Activated T-cell treated with anti-CD3 and anti-CD28 coated beads, Interleukin-2, amount 50 U/mL, for 1 hour (primary cell): ENCODE measurements at regions not wholly inside any gene's neighbourhood (a gene's known extent, or its start where the extent isn't known, plus 50 kb on each side); places are given as distances from the start of the nearest gene placed in this dataset.
"Not testable (repeated sequence)": the region's sequence is repeated elsewhere in the genome, so short reads cannot be mapped to it uniquely, and the experiment has no call there.

Experiments used
- DNase-seq: peaks from one replicate; pipeline ENCODE4 v3.0.0-alpha.2; 2020

GRCh38 chr14:41280745-41281144 is 325.9 kb upstream of the LRFN5 start:
- no peak for DNase-seq

- DNase-seq, result no peak
Measured at GRCh38 chr14:41277450-41277849, 329.2 kb upstream of the LRFN5 start.

DNA sequence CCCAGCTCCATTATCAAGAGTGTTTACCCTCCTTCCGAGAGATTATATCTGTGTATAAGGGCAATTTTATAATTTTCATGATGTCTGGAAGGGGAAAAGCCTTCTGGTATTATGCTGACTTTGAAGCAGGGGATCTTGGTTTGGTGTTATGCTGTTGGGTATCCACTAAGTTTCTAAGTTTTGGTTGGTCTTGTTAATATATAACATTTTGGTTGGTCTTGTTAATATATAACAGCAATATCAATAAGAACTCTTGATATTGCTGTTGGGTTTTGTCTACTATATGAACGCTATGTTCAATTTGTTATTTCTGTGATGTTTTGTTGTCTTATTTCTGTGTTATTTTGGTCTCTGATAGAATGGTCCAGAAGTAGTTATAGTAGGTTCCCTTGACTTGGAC is 349.2 kb upstream of the LRFN5 start:
- DNase-seq, result no peak

GRCh38 chr14:41235466-41235865 is 371.2 kb upstream of the LRFN5 start:
- no peak for DNase-seq

GRCh38 chr14:41230683-41231082 is 376.0 kb upstream of the LRFN5 start:
- DNase-seq, result no peak

DNA sequence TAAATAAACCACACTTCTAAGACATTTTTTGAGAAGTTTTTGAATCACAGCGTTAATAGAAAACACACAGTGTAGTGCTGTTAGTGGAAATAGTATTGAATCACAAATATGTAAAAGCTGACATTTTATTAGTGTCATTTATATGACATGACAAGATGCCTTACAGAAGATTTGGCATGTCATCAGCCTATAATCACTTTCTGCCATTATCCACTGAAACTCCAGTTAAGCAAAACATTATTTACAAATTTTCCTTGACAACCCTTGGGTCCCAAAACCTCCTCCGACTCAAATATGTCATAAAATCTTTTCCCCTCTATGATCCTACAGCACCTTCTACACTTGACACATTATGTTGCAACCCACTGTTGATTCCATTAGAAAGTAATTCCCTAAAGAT is 376.9 kb upstream of the LRFN5 start:
- DNase-seq, result no peak

- DNase-seq, result no peak
Measured at GRCh38 chr14:41225433-41225832, 381.2 kb upstream of the LRFN5 start.

GRCh38 chr14:41222581-41222980 is 384.1 kb upstream of the LRFN5 start:
- DNase-seq, result no peak

DNA sequence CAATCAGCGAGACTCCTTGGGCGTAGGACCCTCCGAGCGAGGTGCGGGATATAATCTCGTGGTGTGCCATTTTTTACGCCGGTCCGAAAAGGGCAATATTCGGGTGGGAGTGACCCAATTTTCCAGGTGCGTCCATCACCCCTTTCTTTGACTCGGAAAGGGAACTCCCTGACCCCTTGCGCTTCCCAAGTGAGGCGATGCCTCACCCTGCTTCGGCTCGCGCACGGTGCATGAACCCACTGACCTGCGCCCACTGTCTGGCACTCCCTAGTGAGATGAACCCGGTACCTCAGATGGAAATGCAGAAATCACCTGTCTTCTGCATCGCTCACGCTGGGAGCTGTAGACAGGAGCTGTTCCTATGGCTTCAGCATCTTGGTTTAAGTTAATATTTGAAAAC is 391.7 kb upstream of the LRFN5 start:
- not testable (repeated sequence) for DNase-seq

GRCh38 chr14:41201696-41202095 is 405.0 kb upstream of the LRFN5 start:
- DNase-seq, result no peak

- no peak for DNase-seq
Measured at GRCh38 chr14:41187868-41188267, 418.8 kb upstream of the LRFN5 start.

- no peak for DNase-seq
Measured at GRCh38 chr14:41171045-41171444, 435.6 kb upstream of the LRFN5 start.

- DNase-seq, result no peak
Measured at GRCh38 chr14:41167040-41167439, 439.6 kb upstream of the LRFN5 start.

DNA sequence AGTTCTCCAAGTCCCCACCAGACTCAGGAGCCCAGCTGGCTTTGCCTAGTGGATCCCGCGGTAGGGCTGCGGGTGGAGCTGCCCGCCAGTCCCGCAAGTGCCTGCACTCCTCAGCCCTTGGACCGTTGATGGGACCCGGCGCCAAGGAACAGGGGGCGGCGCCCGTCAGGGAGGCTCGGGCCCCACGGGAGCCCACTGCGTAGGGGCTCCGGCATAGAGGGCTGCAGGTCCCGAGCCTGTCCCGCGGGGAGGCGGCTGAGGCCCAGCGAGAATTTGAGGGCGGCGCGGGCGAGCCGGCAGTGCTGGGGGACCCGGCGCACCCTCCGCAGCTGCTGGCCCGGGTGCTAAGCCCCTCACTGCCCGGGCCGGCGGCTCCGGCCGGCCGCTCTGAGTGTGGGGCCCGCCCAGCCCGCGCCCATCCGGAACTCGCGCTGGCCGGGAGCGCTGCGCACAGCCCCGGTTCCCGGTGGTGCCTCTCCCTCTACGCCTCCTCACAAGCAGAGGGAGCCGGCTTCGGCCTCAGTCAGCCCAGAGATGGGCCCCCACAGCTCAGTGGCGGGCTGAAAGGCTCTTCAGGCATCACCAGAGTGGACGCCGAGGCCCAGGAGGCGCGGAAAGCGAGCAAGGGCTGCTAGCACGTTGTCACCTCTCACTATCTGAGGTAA is 452.4 kb upstream of the LRFN5 start:
- DNase-seq, result no peak

DNA sequence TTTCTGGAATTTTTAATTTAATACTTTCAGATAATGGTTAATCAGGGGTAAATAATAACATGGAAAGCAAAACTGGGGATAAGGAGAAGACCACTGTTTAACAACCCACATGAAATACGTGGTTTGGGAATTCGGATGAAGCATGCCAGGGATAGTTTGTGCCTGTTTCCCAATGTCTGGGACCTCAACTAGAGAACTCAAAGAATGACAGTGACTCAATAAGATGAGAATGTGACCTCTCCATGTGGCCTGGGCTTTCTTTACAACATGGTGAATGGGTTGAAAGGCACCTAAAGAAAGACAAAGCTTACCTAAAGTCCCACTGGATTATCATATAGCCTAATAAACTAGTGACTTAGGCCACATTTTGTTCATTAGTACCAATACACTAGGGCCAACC is 460.3 kb upstream of the LRFN5 start:
- no peak for DNase-seq

DNA sequence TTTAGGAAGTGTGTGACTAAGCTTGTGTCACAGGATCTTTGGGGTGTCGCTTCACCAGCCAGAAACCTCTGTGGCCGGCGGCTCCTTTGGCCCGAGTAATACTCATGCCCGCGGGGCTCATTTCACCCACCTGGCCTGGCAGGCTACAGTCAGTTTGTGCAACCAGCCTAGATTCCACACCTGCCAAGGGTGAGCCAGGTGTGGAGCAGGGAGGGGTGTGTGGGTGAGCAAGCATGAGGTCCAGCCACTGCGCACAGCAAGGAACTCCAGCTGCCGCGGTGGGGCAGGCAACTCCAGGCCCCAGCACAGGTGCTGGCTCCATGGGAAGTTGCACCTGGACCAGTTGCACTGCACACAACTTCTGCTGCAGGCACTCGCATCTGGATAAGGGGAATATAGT is 462.3 kb upstream of the LRFN5 start:
- DNase-seq, result no peak

DNA sequence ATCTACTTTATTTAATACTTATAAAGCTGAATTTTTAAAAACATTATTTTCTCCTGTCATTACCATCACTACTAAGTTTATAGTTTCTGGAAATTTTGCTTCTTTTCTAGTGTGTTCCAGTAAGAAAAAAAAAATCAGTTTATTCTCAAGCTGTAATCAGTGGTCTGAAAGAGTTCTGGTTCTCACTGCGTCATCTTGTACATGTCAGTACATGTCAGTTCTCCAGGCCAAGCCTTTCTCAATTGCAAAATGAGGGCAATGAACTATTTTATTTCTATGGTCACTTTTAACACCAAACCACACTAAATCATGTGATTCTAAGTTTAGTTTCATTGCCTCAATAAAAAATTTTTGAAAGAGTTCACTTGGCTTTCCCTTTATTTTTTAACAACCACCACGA is 468.9 kb upstream of the LRFN5 start:
- no peak for DNase-seq

DNA sequence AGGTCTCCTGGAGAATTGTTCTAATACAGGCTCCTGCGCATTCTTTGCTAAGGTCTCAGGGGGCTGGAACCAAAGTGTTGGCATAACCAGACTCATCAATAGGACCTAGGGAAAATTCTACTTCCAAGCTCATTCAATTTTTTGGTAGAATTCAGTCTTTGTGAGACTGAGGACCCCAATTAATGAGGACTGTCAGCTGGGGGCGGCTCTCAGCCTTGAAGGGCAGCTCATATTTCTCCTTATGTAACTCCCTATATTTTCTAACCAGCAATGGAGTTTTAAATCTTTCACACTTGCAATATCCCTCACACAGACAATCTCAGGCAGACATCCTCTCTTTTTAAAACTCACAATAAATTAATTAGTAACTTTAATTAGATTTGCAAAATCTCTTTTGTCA is 476.4 kb upstream of the LRFN5 start:
- no peak for DNase-seq

DNA sequence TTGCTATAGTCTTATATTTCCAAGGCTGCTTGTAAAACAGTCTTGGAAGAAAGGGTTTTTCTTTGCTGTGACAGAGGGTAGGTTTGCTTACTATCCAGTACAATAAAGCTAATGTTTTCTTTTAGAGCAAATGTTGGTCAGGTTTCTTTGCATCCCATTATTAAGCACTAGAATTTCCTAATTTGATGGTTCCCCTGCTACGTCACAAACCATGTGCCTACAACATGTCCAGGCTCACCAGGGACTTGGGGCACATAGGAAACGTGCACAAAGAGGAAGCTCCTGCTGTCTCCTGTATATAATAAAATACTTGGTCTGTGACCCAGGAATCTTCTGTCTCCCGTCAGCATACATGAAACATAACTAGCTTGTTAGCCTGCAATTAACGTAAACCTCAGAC is 486.3 kb upstream of the LRFN5 start:
- DNase-seq, result no peak

- DNase-seq, result no peak
Measured at GRCh38 chr14:41096131-41096530, 510.5 kb upstream of the LRFN5 start.

GRCh38 chr14:41087056-41087455 is 519.6 kb upstream of the LRFN5 start:
- DNase-seq, result no peak

DNA sequence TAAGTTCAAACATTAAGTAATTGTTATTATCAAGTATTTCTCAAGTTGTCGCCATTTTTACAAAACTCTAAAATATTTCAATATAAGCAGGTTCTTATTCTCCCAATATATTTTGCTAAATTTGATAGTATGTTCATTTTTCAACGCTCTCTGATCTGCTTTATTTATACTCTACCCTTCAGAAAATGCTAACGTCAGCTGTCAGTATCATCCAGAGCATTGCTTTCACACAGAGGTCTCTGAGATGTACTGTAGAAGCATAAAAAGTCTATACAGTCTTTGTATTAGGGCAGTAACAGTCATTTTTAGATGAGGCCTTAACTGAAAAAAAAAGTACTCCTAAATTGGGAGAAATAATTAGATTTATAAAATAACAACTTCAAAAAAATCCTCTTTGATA is 533.1 kb upstream of the LRFN5 start:
- no peak for DNase-seq

DNA sequence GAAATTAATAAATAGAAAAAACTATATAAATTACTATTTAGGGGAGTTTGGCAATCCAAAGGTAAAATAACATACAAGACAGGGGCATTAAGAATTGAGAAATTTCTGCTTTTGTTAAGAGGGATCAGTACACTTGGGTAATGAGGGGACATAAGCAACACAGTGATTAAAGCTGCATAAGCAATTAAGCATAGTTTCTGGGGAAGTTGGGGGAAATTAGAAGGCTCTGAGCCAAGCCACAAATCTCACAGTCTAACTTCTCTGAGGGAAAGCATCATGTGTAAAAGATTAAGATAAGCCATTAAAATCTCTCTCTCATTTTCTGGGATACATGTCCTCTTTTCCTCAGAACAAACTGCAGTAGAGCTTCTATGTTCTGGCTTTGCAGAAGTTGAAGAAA is 533.9 kb upstream of the LRFN5 start:
- no peak for DNase-seq

GRCh38 chr14:41071351-41071750 is 535.3 kb upstream of the LRFN5 start:
- DNase-seq, result no peak

DNA sequence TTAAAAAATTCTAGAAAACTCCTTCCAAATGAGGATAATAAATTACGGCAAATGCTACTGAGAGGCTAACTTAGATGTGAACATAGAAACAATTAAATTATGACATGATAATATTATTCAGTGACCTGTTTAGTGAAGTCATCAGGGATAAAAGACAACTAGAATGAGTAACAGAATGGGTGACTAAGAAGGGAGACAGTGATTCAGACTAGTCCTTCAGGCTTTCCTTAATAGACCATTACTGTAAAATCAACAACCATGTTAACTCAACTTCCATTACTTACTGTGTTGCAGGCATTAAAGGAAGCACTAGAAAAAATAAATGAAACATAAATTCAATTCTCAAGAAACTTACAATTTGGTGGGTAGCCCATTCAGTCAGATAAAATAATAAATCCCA is 543.9 kb upstream of the LRFN5 start:
- no peak for DNase-seq

- no peak for DNase-seq
Measured at GRCh38 chr14:41055589-41055988, 551.1 kb upstream of the LRFN5 start.
